ENCODE measurements at regions not wholly inside any gene's neighbourhood (a gene's known extent, or its start where the extent isn't known, plus 50 kb on each side); places are given as distances from the start of the nearest gene placed in this dataset.

GRCh38 chr10:131442271-131442670 is 130.8 kb upstream of the TCERG1L start:
- no peaks in the 10 kb centered on the region for H3K36me3 ChIP-seq (ENCODE audit: control insufficient read depth, insufficient read depth, low read length)
- no peak overlapping the region for H3K4me3 ChIP-seq (ENCODE audit: low read depth, low read length)
- DNase-seq (ENCODE audit: low read depth) = no peak
- no peak for TF ChIP-seq CTCF (IDR thresholded peaks at IDR 0.05; ENCODE audit: insufficient read depth, low read length, poor library complexity, severe bottlenecking)
- H3K27me3 ChIP-seq (ENCODE audit: control insufficient read depth, insufficient read depth, low read length) = no peaks in the 10 kb centered on the region

GRCh38 chr10:131444286-131444685 is 132.8 kb upstream of the TCERG1L start:
- no peaks in the 10 kb centered on the region for H3K27me3 ChIP-seq (ENCODE audit: control insufficient read depth, insufficient read depth, low read length)
- no peak overlapping the region for H3K4me3 ChIP-seq (ENCODE audit: low read depth, low read length)
- DNase-seq (ENCODE audit: low read depth) = no peak
- no peak for TF ChIP-seq CTCF (IDR thresholded peaks at IDR 0.05; ENCODE audit: insufficient read depth, low read length, poor library complexity, severe bottlenecking)
- no peaks in the 10 kb centered on the region for H3K36me3 ChIP-seq (ENCODE audit: control insufficient read depth, insufficient read depth, low read length)

- no peak overlapping the region for H3K4me3 ChIP-seq (ENCODE audit: low read depth, low read length)
- no peaks in the 10 kb centered on the region for H3K36me3 ChIP-seq (ENCODE audit: control insufficient read depth, insufficient read depth, low read length)
- no peak for DNase-seq (ENCODE audit: low read depth)
- no peaks in the 10 kb centered on the region for H3K27me3 ChIP-seq (ENCODE audit: control insufficient read depth, insufficient read depth, low read length)
- TF ChIP-seq CTCF (IDR thresholded peaks at IDR 0.05; ENCODE audit: insufficient read depth, low read length, poor library complexity, severe bottlenecking) = no peak
These were observed 133.4 kb upstream of the TCERG1L start for GRCh38 chr10:131444862-131445461.

GRCh38 chr10:131445623-131446022 is 134.1 kb upstream of the TCERG1L start:
- H3K4me3 ChIP-seq (ENCODE audit: low read depth, low read length) = no peak overlapping the region
- no peak for TF ChIP-seq CTCF (IDR thresholded peaks at IDR 0.05; ENCODE audit: insufficient read depth, low read length, poor library complexity, severe bottlenecking)
- no peaks in the 10 kb centered on the region for H3K27me3 ChIP-seq (ENCODE audit: control insufficient read depth, insufficient read depth, low read length)
- DNase-seq (ENCODE audit: low read depth) = no peak
- H3K36me3 ChIP-seq (ENCODE audit: control insufficient read depth, insufficient read depth, low read length) = no peaks in the 10 kb centered on the region

GRCh38 chr10:131446171-131446570 is 134.7 kb upstream of the TCERG1L start:
- no peaks in the 10 kb centered on the region for H3K36me3 ChIP-seq (ENCODE audit: control insufficient read depth, insufficient read depth, low read length)
- no peak for TF ChIP-seq CTCF (IDR thresholded peaks at IDR 0.05; ENCODE audit: insufficient read depth, low read length, poor library complexity, severe bottlenecking)
- no peak for DNase-seq (ENCODE audit: low read depth)
- H3K27me3 ChIP-seq (ENCODE audit: control insufficient read depth, insufficient read depth, low read length) = no peaks in the 10 kb centered on the region
- H3K4me3 ChIP-seq (ENCODE audit: low read depth, low read length) = no peak overlapping the region

- Histone ChIP-seq H3K4me3 (ENCODE audit: low read depth, low read length) (no peak overlapping the region), H3K36me3 (ENCODE audit: control insufficient read depth, insufficient read depth, low read length) (no peaks in the 10 kb centered on the region), H3K27me3 (ENCODE audit: control insufficient read depth, insufficient read depth, low read length) (peaks cover 4% of the 10 kb centered on the region)
- no peak for DNase-seq (ENCODE audit: low read depth)
- no peak for TF ChIP-seq CTCF (IDR thresholded peaks at IDR 0.05; ENCODE audit: insufficient read depth, low read length, poor library complexity, severe bottlenecking)
These were observed 136.7 kb upstream of the TCERG1L start for GRCh38 chr10:131448171-131448570.

All from kidney epithelial cell (primary cell).